Transverse colon (tissue), 4 donors: ENCODE measurements at regions not wholly inside any gene's neighbourhood (a gene's known extent, or its start where the extent isn't known, plus 50 kb on each side); places are given as distances from the start of the nearest gene placed in this dataset.

Experiments
- DNase-seq: peaks from one replicate; pipeline ENCODE4 v3.0.0-alpha.2; 2019
- H3K27ac ChIP-seq, 4 donors: fragments of 200-600 bp; sonication (generic); 2 replicates each; pipeline ENCODE4 v1.5.1; 2016 to 2018; ENCODE audit warnings: inconsistent platforms in 4 of 4
- H3K27me3 ChIP-seq: fragments of 200-600 bp; sonication (generic); 2 replicates; pipeline ENCODE4 v1.5.1; 2017; ENCODE audit warnings: inconsistent platforms
- H3K36me3 ChIP-seq, 4 donors: fragments of 200-600 bp; sonication (generic); 2 replicates each; pipeline ENCODE4 v1.5.1; 2017 to 2019; ENCODE audit warnings: inconsistent platforms in 4 of 4
- H3K4me1 ChIP-seq, 4 donors: fragments of 200-600 bp; sonication (generic); 2 replicates each; pipeline ENCODE4 v1.5.1; 2017 to 2020; ENCODE audit warnings: inconsistent platforms in 4 of 4
- H3K4me3 ChIP-seq, 4 donors: fragments of 200-600 bp; sonication (generic); 1 replicate in 1 of 4; 2 replicates in 3 of 4; pipeline versions ENCODE4 v1.5.1 to v1.6.1; 2017 to 2019; ENCODE audit warnings: inconsistent platforms in 4 of 4
- H3K9me3 ChIP-seq, 2 donors: fragments of 200-600 bp; sonication (generic); 2 replicates each; pipeline ENCODE4 v1.5.1; 2017 to 2019; ENCODE audit warnings: inconsistent platforms in 2 of 2
- EP300 ChIP-seq: sonication (generic); formaldehyde crosslinking; IDR thresholded peaks from one replicate; pipeline ENCODE4 v1.6.1; 2017; ENCODE audit warnings: antibody characterized with exemption, low read depth
- POLR2A ChIP-seq: fragments of 450-650 bp; IDR thresholded peaks from one replicate; pipeline ENCODE4 v1.6.1; 2016; ENCODE audit warnings: antibody characterized with exemption, mild to moderate bottlenecking, moderate library complexity
- POLR2AphosphoS5 ChIP-seq, 3 donors: sonication (generic); formaldehyde crosslinking; IDR thresholded peaks; one replicate each; pipeline ENCODE4 v1.6.1; 2016; ENCODE audit warnings: antibody characterized with exemption in 3 of 3
- WGBS, 2 donors: methylation state at CpG; one replicate each; pipeline ENCODE4 v1.1.5; 2018; ENCODE audit warnings: low coverage in 1 of 2; 5-methylcytosine and 5-hydroxymethylcytosine counted together
- in situ Hi-C, 4 donors: fragments of 200-750 bp; cut with MboI; loops; one replicate each; pipeline versions ENCODE4 v1.15.0 to v1.15.1; 2017; ENCODE audit warnings: low sequenced_read_pairs in 3 of 4, low pct_ligation_motif_present in 1 of 4, low pct_unique_long_range_greater_than_20kb in 1 of 4
- intact Hi-C: fragments of 100-400 bp; cut with DNase I; formaldehyde crosslinking; loops from one replicate; pipeline ENCODE4 v1.15.1; 2023; ENCODE audit warnings: low total_unique reads
- TF ChIP-seq, protein P1 (sequence below), 5 experiments: fragments of 200-600 bp in 3 of 5; fragments of 450-650 bp in 2 of 5; sonication (generic) in 3 of 5; IDR thresholded peaks; 1 replicate in 2 of 5; 2 replicates in 3 of 5; pipeline ENCODE4 v1.5.1; 2016 to 2017; ENCODE audit warnings: antibody characterized with exemption in 5 of 5, inconsistent platforms in 3 of 5, mild to moderate bottlenecking in 2 of 5, moderate library complexity in 1 of 5

DNA sequence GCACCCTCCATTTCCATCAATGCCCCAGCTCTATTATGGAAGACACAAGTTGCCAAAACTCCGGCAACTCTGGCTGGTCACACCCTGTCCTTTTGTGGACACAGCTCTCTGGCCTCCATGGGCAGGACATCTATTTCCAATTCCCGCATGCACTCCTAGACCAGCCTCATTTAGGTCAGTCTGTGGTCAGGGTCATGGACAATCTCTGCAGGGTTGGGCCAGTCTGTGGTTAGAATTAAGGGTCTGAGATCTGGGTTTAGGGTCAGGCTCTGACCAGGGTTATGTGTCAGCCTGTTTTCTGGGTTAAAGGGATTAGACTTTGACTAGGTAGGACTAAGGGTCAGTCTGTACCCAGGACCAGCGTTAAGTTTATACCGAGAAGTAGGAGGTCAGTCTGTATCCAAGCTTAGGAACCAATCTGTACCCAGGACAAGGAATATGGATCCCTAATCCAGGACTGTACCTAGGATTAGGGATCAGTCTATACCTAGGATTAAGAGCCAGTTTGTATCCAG is 82.4 kb downstream of the VEGFA start:
- intact Hi-C loops: no loop called here
- TF ChIP-seq POLR2AphosphoS5 (IDR thresholded peaks at IDR 0.05) (no peak), POLR2A (no peak), EP300 (no peak)
- TF ChIP-seq, protein P1, sequence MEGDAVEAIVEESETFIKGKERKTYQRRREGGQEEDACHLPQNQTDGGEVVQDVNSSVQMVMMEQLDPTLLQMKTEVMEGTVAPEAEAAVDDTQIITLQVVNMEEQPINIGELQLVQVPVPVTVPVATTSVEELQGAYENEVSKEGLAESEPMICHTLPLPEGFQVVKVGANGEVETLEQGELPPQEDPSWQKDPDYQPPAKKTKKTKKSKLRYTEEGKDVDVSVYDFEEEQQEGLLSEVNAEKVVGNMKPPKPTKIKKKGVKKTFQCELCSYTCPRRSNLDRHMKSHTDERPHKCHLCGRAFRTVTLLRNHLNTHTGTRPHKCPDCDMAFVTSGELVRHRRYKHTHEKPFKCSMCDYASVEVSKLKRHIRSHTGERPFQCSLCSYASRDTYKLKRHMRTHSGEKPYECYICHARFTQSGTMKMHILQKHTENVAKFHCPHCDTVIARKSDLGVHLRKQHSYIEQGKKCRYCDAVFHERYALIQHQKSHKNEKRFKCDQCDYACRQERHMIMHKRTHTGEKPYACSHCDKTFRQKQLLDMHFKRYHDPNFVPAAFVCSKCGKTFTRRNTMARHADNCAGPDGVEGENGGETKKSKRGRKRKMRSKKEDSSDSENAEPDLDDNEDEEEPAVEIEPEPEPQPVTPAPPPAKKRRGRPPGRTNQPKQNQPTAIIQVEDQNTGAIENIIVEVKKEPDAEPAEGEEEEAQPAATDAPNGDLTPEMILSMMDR (IDR thresholded peaks at IDR 0.05): no peak
- Histone ChIP-seq H3K4me3 (no peak overlapping the region), H3K4me1 (no peaks in the 10 kb centered on the region), H3K27ac (no peak overlapping the region), H3K9me3 (no peaks in the 10 kb centered on the region), H3K27me3 (no peaks in the 10 kb centered on the region), H3K36me3 (no peaks in the 10 kb centered on the region)
- WGBS, 2 donors: 93 to 100% methylated on average over 1 to 4 of the region's 4 CpGs
- in situ Hi-C loops: no loop called here
- no peak for DNase-seq

DNA sequence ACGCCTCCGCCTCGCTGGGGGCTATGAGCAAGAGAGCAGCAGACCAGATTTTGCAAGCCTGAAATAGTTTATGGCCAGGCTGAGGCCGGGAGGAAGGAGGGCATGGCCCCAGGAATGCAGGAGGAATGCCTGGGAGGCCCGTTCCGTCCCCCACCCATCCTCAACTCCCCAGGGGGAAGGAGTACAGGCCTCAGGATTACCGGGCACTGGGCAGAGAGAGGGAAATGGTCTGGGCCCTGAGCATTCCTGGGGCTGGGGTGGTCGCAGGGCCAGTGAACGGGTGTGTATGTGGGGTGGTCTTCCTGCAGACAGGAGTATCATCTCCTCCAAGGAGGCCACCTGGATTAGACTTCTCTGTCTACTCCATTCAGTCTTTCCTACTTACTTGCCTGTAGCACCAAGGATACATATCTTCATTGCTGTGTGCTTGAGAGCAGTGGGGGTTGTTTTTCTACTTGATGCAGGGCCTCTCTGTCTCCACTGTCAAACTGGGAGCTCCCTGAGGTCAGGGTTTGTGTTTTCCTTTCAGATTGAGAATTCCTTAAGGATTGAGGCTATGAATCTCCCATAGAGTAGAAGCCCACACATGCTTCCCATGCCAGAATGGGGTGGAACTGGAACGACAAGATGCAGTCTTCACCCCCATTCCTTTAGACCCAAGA is 81.3 kb downstream of the VEGFA start:
- TF ChIP-seq POLR2A (no peak), POLR2AphosphoS5 (IDR thresholded peaks at IDR 0.05) (no peak), EP300 (no peak)
- TF ChIP-seq, protein P1 (IDR thresholded peaks at IDR 0.05): no peak
- Histone ChIP-seq H3K4me1 (no peaks in the 10 kb centered on the region), H3K27me3 (no peaks in the 10 kb centered on the region), H3K27ac (no peak overlapping the region), H3K4me3 (no peak overlapping the region), H3K36me3 (no peaks in the 10 kb centered on the region), H3K9me3 (no peaks in the 10 kb centered on the region)
- in situ Hi-C loops: no loop called here
- intact Hi-C loops: no loop called here
- DNase-seq: no peak
- WGBS, 2 donors: 73 to 100% methylated on average over 1 to 9 of the region's 10 CpGs

- Histone ChIP-seq H3K27me3 (no peaks in the 10 kb centered on the region), H3K27ac (no peak overlapping the region), H3K4me1 (no peaks in the 10 kb centered on the region), H3K4me3 (no peak overlapping the region), H3K36me3 (no peaks in the 10 kb centered on the region), H3K9me3 (no peaks in the 10 kb centered on the region)
- in situ Hi-C loops: no loop called here
- DNase-seq: no peak
- TF ChIP-seq, protein P1 (IDR thresholded peaks at IDR 0.05): no peak
- intact Hi-C loops: no loop called here
- WGBS, 2 donors: 87% methylated on average over 8 of the region's 8 CpGs; no CpG with 5 or more reads in 1 of the 2 donors
These were observed 80.5 kb downstream of the VEGFA start for GRCh38 chr6:43850314-43851203.

- H3K27me3 ChIP-seq: no peaks in the 10 kb centered on the region
- DNase-seq: no peak
- H3K9me3 ChIP-seq: no peaks in the 10 kb centered on the region
- 75 to 77% methylated on average over 5 of the region's 5 CpGs for WGBS, 2 donors
- in situ Hi-C loops (no loop called here), intact Hi-C loops (no loop called here)
- TF ChIP-seq, protein P1 (IDR thresholded peaks at IDR 0.05): no peak
- no peak for TF ChIP-seq POLR2AphosphoS5 (IDR thresholded peaks at IDR 0.05)
- no peak for TF ChIP-seq POLR2A
- TF ChIP-seq EP300: no peak
- H3K4me3 ChIP-seq: no peak overlapping the region
- no peak overlapping the region for H3K27ac ChIP-seq
- H3K36me3 ChIP-seq: no peaks in the 10 kb centered on the region
- no peaks in the 10 kb centered on the region for H3K4me1 ChIP-seq
These were observed 79.8 kb downstream of the VEGFA start for GRCh38 chr6:43849844-43850243.
